Trophoblast cell (in vitro differentiated cells and primary cell): ENCODE measurements at regions not wholly inside any gene's neighbourhood (a gene's known extent, or its start where the extent isn't known, plus 50 kb on each side); places are given as distances from the start of the nearest gene placed in this dataset.

Source experiments
- DNase-seq, 2 donors: peaks; one replicate each; pipeline ENCODE4 v3.0.0-alpha.2; 2016
- H2AFZ ChIP-seq: 2 replicates; pipeline ENCODE4 v1.6.1; 2013; ENCODE audit warnings: low read length, moderate library complexity, mild to moderate bottlenecking; ENCODE audit not compliant: insufficient read depth, poor library complexity
- H2AK5ac ChIP-seq: 2 replicates; pipeline ENCODE4 v1.6.1; 2013; ENCODE audit warnings: mild to moderate bottlenecking, low read length
- H2BK120ac ChIP-seq: 2 replicates; pipeline ENCODE4 v1.6.1; 2013; ENCODE audit warnings: low read length, mild to moderate bottlenecking, moderate library complexity; ENCODE audit not compliant: insufficient read depth, poor library complexity
- H2BK12ac ChIP-seq: 2 replicates; pipeline ENCODE4 v1.6.1; 2013; ENCODE audit warnings: mild to moderate bottlenecking, low read length, moderate library complexity
- H2BK5ac ChIP-seq: 2 replicates; pipeline ENCODE4 v1.6.1; 2013; ENCODE audit warnings: low read length, low read depth, moderate library complexity, mild to moderate bottlenecking; ENCODE audit not compliant: poor library complexity
- H3K14ac ChIP-seq: 2 replicates; pipeline ENCODE4 v1.6.1; 2013; ENCODE audit warnings: mild to moderate bottlenecking, low read length
- H3K18ac ChIP-seq: 2 replicates; pipeline ENCODE4 v1.6.1; 2013; ENCODE audit warnings: mild to moderate bottlenecking, low read length
- H3K23ac ChIP-seq: 2 replicates; pipeline ENCODE4 v1.6.1; 2013; ENCODE audit warnings: low read length
- H3K27ac ChIP-seq: 2 replicates; pipeline ENCODE4 v1.5.1; 2013; ENCODE audit warnings: low read depth, mild to moderate bottlenecking, inconsistent platforms, low read length, moderate library complexity
- H3K27me3 ChIP-seq: 2 replicates; pipeline ENCODE4 v1.6.1; 2013; ENCODE audit warnings: inconsistent platforms, mild to moderate bottlenecking, low read length, moderate library complexity; ENCODE audit not compliant: insufficient read depth
- H3K36me3 ChIP-seq, 2 experiments: 1 replicate in 1 of 2; 2 replicates in 1 of 2; pipeline ENCODE4 v1.6.1; 2013; ENCODE audit warnings: low read length in 2 of 2, mild to moderate bottlenecking in 2 of 2, moderate library complexity in 1 of 2; ENCODE audit not compliant: insufficient read depth in 2 of 2, control insufficient read depth in 1 of 2
- H3K4ac ChIP-seq: 2 replicates; pipeline ENCODE4 v1.6.1; 2013; ENCODE audit warnings: low read depth, mild to moderate bottlenecking, low read length, moderate library complexity
- H3K4me1 ChIP-seq, 2 experiments: 1 replicate in 1 of 2; 2 replicates in 1 of 2; pipeline ENCODE4 v1.6.1; 2013; ENCODE audit warnings: low read length in 2 of 2, mild to moderate bottlenecking in 2 of 2, moderate library complexity in 1 of 2; ENCODE audit not compliant: insufficient read depth in 2 of 2, control insufficient read depth in 1 of 2
- H3K4me2 ChIP-seq: 2 replicates; pipeline ENCODE4 v1.6.1; 2013; ENCODE audit warnings: inconsistent platforms, mild to moderate bottlenecking, low read length, moderate library complexity
- H3K4me3 ChIP-seq: 2 replicates; pipeline ENCODE4 v1.5.1; 2013; ENCODE audit warnings: mild to moderate bottlenecking, low read depth, low read length, inconsistent platforms
- H3K79me1 ChIP-seq: one replicate; pipeline ENCODE4 v1.6.1; 2013; ENCODE audit warnings: low read length
- H3K79me2 ChIP-seq: 2 replicates; pipeline ENCODE4 v1.6.1; 2013; ENCODE audit warnings: low read length, mild to moderate bottlenecking; ENCODE audit not compliant: control insufficient read depth, insufficient read depth, poor library complexity
- H3K9ac ChIP-seq: 2 replicates; pipeline ENCODE4 v1.6.1; 2013; ENCODE audit warnings: mild to moderate bottlenecking, low read length
- H3K9me3 ChIP-seq: 2 replicates; pipeline ENCODE4 v1.6.1; 2013; ENCODE audit warnings: low read depth, mild to moderate bottlenecking, control low read depth, inconsistent platforms, low read length; ENCODE audit not compliant: insufficient read depth
- H4K12ac ChIP-seq: 2 replicates; pipeline ENCODE4 v1.6.1; 2013; ENCODE audit warnings: low read depth, mild to moderate bottlenecking, low read length, moderate library complexity
- H4K8ac ChIP-seq: 2 replicates; pipeline ENCODE4 v1.6.1; 2013; ENCODE audit warnings: low read depth, mild to moderate bottlenecking, low read length, moderate library complexity
- H4K91ac ChIP-seq: one replicate; pipeline ENCODE4 v1.6.1; 2013; ENCODE audit warnings: low read depth, mild to moderate bottlenecking, low read length, moderate library complexity
- WGBS: extraction: QIAGEN DNeasy Blood & Tissue Kit; methylation state at CpG from one replicate; pipeline ENCODE4 v1.1.7; 2013; ENCODE audit warnings: missing lambda C conversion rate; ENCODE audit not compliant: insufficient read length, insufficient coverage; ENCODE audit errors: extremely low coverage; 5-methylcytosine and 5-hydroxymethylcytosine counted together

DNA sequence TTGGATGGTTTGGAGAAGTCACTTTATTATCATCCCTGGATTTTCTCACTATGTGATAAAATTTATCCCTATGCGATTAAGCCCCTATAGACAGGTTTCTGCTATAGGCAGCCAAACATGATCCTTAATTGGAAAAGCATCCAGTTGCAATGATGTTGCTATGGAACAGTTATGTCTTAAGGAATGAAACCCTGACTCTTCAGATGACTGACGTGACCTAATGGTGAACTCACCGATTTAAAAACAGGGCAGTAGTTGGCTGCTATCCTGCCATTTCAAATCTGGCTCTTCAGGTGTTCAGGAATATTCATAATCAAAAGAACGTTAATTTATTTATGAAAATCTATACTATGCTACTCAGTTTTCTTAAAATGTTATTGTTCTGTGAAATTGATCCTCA, 106.8 kb upstream of the ROBO1 start:
- Histone ChIP-seq H3K9me3 (no peaks in the 10 kb centered on the region), H3K18ac (no peak overlapping the region), H2BK120ac (no peak overlapping the region), H3K4me3 (no peak overlapping the region), H2AK5ac (no peak overlapping the region), H2BK5ac (no peak overlapping the region), H3K9ac (no peak overlapping the region), H4K12ac (no peak overlapping the region), H3K4me1 (no peaks in the 10 kb centered on the region), H4K91ac (no peak overlapping the region), H3K79me2 (no peaks in the 10 kb centered on the region), H2BK12ac (no peak overlapping the region), H2AFZ (no peak overlapping the region), H3K23ac (no peak overlapping the region), H3K27ac (no peak overlapping the region), H3K4ac (no peak overlapping the region), H3K79me1 (no peaks in the 10 kb centered on the region), H3K14ac (no peak overlapping the region), H4K8ac (no peak overlapping the region), H3K27me3 (no peaks in the 10 kb centered on the region), H3K36me3 (no peaks in the 10 kb centered on the region), H3K4me2 (no peak overlapping the region)
- WGBS = no CpG with 5 or more reads among the region's 4 CpGs
- DNase-seq = peak in 1 of 2 donors; percentile 64

DNA sequence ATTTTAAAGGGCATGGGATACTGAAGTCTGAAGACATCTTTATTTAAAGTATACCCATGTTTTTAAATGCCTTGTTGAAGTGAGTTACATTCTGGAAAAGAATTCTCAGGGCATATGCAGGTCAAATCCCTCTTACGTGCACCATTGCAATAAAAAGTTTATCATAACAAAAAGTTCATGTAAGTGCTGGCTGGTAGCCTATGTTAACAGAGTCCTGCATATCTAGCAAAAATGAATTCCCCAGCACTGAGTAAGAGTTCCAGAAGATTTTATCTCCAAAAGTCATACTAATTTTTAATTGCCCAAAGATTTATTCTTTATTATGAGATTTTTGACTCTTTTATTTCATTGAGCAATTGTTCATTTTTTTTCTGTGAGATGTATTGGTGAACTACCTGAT, 104.7 kb upstream of the ROBO1 start:
- H4K91ac ChIP-seq = no peak overlapping the region
- H4K12ac ChIP-seq = no peak overlapping the region
- H3K4ac ChIP-seq = no peak overlapping the region
- H2BK12ac ChIP-seq = no peak overlapping the region
- no peak overlapping the region for H3K23ac ChIP-seq
- H3K9me3 ChIP-seq = no peaks in the 10 kb centered on the region
- no peaks in the 10 kb centered on the region for H3K36me3 ChIP-seq
- no peaks in the 10 kb centered on the region for H3K79me2 ChIP-seq
- H3K79me1 ChIP-seq = no peaks in the 10 kb centered on the region
- H3K14ac ChIP-seq = no peak overlapping the region
- H3K4me3 ChIP-seq = no peak overlapping the region
- H3K27me3 ChIP-seq = no peaks in the 10 kb centered on the region
- H2BK120ac ChIP-seq = no peak overlapping the region
- no peak overlapping the region for H2BK5ac ChIP-seq
- no CpG with 5 or more reads among the region's 1 CpG for WGBS
- H3K27ac ChIP-seq = no peak overlapping the region
- H3K4me2 ChIP-seq = no peak overlapping the region
- no peak overlapping the region for H3K9ac ChIP-seq
- peak; percentile 54 to 86 for DNase-seq
- H4K8ac ChIP-seq = no peak overlapping the region
- no peak overlapping the region for H3K18ac ChIP-seq
- no peak overlapping the region for H2AFZ ChIP-seq
- H2AK5ac ChIP-seq = no peak overlapping the region
- H3K4me1 ChIP-seq = no peaks in the 10 kb centered on the region

DNA sequence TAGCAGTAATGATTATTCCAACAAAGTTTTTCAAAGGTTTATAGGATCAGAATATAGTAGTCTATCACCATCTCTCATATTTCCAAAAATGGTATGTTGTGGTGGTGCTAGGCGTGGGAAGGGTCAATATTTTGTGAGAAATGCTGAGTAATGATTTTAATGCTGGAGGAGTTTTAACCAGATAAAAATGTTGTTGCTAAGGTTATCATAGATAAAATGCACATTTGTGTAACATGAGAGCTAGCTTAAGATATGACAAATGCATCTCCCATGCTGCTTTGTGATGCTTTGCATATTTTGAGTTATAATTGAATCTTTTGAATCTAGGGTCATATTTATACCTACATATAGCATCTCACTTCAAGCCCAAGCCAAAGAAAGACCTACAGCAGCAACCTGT, 103.9 kb upstream of the ROBO1 start:
- no peak overlapping the region for H2AK5ac ChIP-seq
- no peaks in the 10 kb centered on the region for H3K4me1 ChIP-seq
- H3K79me2 ChIP-seq = no peaks in the 10 kb centered on the region
- no peak overlapping the region for H2BK5ac ChIP-seq
- H3K4ac ChIP-seq = no peak overlapping the region
- no peak overlapping the region for H3K23ac ChIP-seq
- H2AFZ ChIP-seq = no peak overlapping the region
- H3K79me1 ChIP-seq = no peaks in the 10 kb centered on the region
- peak in 1 of 2 donors; percentile 50 for DNase-seq
- no peak overlapping the region for H3K27ac ChIP-seq
- H3K27me3 ChIP-seq = no peaks in the 10 kb centered on the region
- H2BK12ac ChIP-seq = no peak overlapping the region
- no peak overlapping the region for H2BK120ac ChIP-seq
- no peak overlapping the region for H4K91ac ChIP-seq
- no peaks in the 10 kb centered on the region for H3K9me3 ChIP-seq
- H3K18ac ChIP-seq = no peak overlapping the region
- H3K14ac ChIP-seq = no peak overlapping the region
- no CpG with 5 or more reads among the region's 1 CpG for WGBS
- no peak overlapping the region for H3K4me2 ChIP-seq
- H3K36me3 ChIP-seq = no peaks in the 10 kb centered on the region
- H4K8ac ChIP-seq = no peak overlapping the region
- no peak overlapping the region for H3K9ac ChIP-seq
- no peak overlapping the region for H4K12ac ChIP-seq
- no peak overlapping the region for H3K4me3 ChIP-seq

DNA sequence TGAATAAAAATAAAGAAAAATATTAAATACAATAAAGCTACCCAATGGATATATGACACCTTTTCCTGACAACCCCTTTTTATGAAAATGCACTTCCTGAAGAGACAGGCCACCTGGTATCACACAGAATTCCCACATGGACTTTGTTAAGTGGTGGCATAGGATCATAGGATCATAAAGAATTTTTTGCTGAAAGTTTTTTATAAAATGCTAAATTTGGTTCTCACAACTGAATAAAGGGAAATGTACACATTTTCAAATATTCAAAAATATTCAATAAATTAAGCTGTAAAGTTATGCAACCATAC, 102.5 kb upstream of the ROBO1 start:
- Histone ChIP-seq H2BK5ac (no peak overlapping the region), H3K36me3 (no peaks in the 10 kb centered on the region), H3K27me3 (no peaks in the 10 kb centered on the region), H2AK5ac (no peak overlapping the region), H3K18ac (no peak overlapping the region), H2BK12ac (no peak overlapping the region), H3K79me2 (no peaks in the 10 kb centered on the region), H3K4ac (no peak overlapping the region), H3K4me3 (no peak overlapping the region), H2BK120ac (no peak overlapping the region), H3K4me1 (no peaks in the 10 kb centered on the region), H3K23ac (no peak overlapping the region), H3K14ac (no peak overlapping the region), H4K91ac (no peak overlapping the region), H2AFZ (no peak overlapping the region), H3K79me1 (no peaks in the 10 kb centered on the region), H3K4me2 (no peak overlapping the region), H4K12ac (no peak overlapping the region), H3K9me3 (no peaks in the 10 kb centered on the region), H4K8ac (no peak overlapping the region), H3K9ac (no peak overlapping the region), H3K27ac (no peak overlapping the region)
- DNase-seq = no peak
